ENCODE measurements at regions not wholly inside any gene's neighbourhood (a gene's known extent, or its start where the extent isn't known, plus 50 kb on each side); places are given as distances from the start of the nearest gene placed in this dataset.

GRCh38 chr20:46837083-46837482 is 57.6 kb upstream of the EYA2 start:
- intact Hi-C loops (cut with DNase I): no loop called here
- ATAC-seq: no peak
- no peak for DNase-seq (ENCODE audit: low spot score)

GRCh38 chr20:46838011-46838410 is 56.6 kb upstream of the EYA2 start:
- DNase-seq (ENCODE audit: low spot score): no peak
- intact Hi-C loops (cut with DNase I): no loop called here
- no peak for ATAC-seq

GRCh38 chr20:46840054-46840729 is 54.5 kb upstream of the EYA2 start:
- DNase-seq (ENCODE audit: low spot score): no peak
- intact Hi-C loops (cut with DNase I): no loop called here

More at GRCh38 chr20:46840054-46840729, 54.5 kb upstream of the EYA2 start:
- ATAC-seq: no peak
